ENCODE measurements at regions not wholly inside any gene's neighbourhood (a gene's known extent, or its start where the extent isn't known, plus 50 kb on each side); places are given as distances from the start of the nearest gene placed in this dataset.

DNA sequence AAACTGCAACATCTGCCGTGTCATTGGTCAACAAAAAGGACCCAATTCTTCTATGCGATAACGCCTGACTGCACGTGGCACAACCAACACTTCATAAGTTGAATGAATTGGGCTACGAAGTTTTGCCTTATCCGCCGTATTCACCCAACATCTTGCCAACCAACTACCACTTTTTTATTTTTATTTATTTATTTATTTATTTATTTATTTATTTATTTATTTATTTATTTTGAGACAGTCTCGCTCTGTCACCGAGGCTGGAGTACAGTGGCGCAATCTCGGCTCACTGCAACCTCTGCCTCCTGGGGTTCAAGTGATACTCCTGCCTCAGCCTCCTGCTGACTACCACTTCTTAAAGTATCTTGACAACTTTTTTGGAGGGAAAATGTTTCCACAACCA lies 127.4 kb downstream of the RASSF9 start:
- Histone ChIP-seq H3K36me3 (no peaks in the 10 kb centered on the region), H3K27ac (no peak overlapping the region), H3K9me3 (no peaks in the 10 kb centered on the region), H3K4me1 (peaks cover 0 to 26% (median 11%) of the 10 kb centered on the region in 12 donors), H3K4me3 (no peak overlapping the region), H3K27me3 (no peaks in the 10 kb centered on the region)
- intact Hi-C loops (cut with DNase I): no loop called here
- TF ChIP-seq POLR2A (IDR thresholded peaks at IDR 0.05): no peak
- ATAC-seq (no peak), DNase-seq (no peak)
- 94 to 98% (median 96%) methylated on average over 11 of the region's 11 CpGs for WGBS, 4 donors

DNA sequence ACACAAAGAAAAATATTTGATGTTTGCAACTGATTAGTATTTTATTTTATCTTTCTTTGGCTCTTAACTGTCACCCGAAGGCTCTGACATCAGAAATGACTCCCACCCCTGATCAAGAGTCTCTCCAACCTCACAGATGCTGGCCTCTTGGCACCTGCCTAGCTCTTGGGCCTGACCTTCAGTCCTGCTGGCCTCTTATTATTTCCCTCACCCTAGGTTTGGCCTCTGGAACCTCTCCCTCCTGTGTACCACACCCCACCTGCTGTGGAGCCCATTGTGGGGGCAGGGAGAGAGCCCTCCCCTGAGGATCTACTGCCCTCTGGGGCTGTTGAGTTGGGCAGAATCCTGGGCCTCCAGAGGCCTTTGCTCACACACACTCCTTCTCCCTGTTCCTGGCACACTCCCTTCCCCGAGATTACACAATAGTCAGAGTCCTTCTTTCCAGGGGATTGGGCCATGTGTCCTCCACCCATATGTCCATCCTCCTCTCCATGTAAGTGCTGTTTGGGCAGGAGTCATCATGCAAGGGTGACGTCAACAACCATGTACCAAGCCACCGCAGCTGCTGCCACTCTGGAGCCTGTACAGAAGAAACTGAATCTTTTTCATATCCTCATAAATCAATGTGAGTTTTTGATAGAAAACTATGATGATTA lies 124.3 kb downstream of the RASSF9 start:
- intact Hi-C loops (cut with DNase I): loop anchor here in 2 of 10 donors (10.0 kb wide), 2 partner anchors 123 to 153 kb away; partner anchors contain the start of gene RASSF9 (in 1 of the 2)
- ATAC-seq: peak; percentile 55 to 94 (median 79)
- Histone ChIP-seq H3K4me1 (peaks cover 0 to 30% (median 13%) of the 10 kb centered on the region in 12 donors), H3K4me3 (no peak overlapping the region), H3K36me3 (no peaks in the 10 kb centered on the region), H3K27ac (peak overlapping the region in 6 of 12 donors; percentile 10 to 45 (median 40)), H3K9me3 (peaks cover 0 to 19% (median 1%) of the 10 kb centered on the region in 12 donors), H3K27me3 (no peaks in the 10 kb centered on the region)
- WGBS, 4 donors: 79 to 87% (median 82%) methylated on average over 4 of the region's 4 CpGs
- TF ChIP-seq POLR2A (IDR thresholded peaks at IDR 0.05): no peak
- TF ChIP-seq, protein P1, sequence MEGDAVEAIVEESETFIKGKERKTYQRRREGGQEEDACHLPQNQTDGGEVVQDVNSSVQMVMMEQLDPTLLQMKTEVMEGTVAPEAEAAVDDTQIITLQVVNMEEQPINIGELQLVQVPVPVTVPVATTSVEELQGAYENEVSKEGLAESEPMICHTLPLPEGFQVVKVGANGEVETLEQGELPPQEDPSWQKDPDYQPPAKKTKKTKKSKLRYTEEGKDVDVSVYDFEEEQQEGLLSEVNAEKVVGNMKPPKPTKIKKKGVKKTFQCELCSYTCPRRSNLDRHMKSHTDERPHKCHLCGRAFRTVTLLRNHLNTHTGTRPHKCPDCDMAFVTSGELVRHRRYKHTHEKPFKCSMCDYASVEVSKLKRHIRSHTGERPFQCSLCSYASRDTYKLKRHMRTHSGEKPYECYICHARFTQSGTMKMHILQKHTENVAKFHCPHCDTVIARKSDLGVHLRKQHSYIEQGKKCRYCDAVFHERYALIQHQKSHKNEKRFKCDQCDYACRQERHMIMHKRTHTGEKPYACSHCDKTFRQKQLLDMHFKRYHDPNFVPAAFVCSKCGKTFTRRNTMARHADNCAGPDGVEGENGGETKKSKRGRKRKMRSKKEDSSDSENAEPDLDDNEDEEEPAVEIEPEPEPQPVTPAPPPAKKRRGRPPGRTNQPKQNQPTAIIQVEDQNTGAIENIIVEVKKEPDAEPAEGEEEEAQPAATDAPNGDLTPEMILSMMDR (IDR thresholded peaks at IDR 0.05): no peak
- DNase-seq: peak in 3 of 5 donors; percentile 19 to 55 (median 38)

DNA sequence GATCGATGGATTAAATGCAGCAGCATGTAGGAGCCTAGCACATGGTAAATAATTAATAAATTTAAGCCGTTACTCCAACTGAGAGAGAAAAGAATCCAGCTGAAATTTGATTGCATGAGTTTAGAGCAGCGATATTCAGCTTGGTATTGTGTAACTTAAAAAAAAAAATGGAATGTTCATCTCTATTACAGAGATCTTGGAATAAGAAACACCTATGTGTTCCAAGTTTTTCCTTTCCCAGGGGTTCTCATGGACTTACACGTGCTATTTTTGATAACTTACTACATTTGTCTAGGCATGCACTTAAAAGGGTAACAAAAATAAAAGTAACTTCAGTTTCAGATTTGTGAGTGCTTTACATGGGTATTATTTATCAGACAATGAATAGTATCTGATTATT lies 122.8 kb downstream of the RASSF9 start:
- no peak for DNase-seq
- peak; percentile 64 to 87 (median 77) for ATAC-seq
- no peak for TF ChIP-seq POLR2A (IDR thresholded peaks at IDR 0.05)
- TF ChIP-seq, protein P1 (IDR thresholded peaks at IDR 0.05): no peak
- Histone ChIP-seq H3K4me1 (peaks cover 0 to 30% (median 13%) of the 10 kb centered on the region in 12 donors), H3K9me3 (peaks cover 0 to 23% (median 1%) of the 10 kb centered on the region in 12 donors), H3K36me3 (no peaks in the 10 kb centered on the region), H3K27ac (peak overlapping the region in 9 of 12 donors; percentile 6 to 67 (median 41)), H3K27me3 (no peaks in the 10 kb centered on the region), H3K4me3 (no peak overlapping the region)
- intact Hi-C loops (cut with DNase I): loop anchor here in 2 of 10 donors (10.0 kb wide), 2 partner anchors 121 to 151 kb away; partner anchors contain the start of gene RASSF9 (in 1 of the 2)
- 29 to 53% (median 40%) methylated on average over 4 of the region's 4 CpGs for WGBS, 4 donors

DNA sequence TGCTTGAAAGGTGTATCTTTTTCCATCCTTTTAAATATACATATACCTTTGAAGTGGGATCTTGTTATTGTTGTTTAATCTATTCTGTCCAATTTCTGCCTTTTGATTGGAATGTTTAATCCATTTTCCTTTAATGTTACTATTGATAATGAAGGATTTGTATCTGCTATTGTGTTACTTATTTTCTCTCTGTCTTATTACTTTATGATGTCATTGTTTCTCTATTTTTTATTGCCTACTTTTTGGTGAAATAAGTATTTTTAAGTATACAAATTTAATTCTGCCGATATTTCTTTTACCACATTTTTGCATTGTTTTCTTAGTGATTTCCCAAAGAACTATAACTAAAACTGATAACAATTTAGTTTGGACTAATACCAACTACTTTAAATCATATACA lies 121.8 kb downstream of the RASSF9 start:
- TF ChIP-seq, protein P1 (IDR thresholded peaks at IDR 0.05): no peak
- no peak for TF ChIP-seq POLR2A (IDR thresholded peaks at IDR 0.05)
- Histone ChIP-seq H3K27me3 (no peaks in the 10 kb centered on the region), H3K36me3 (no peaks in the 10 kb centered on the region), H3K4me1 (peaks cover 0 to 30% (median 13%) of the 10 kb centered on the region in 12 donors), H3K9me3 (peaks cover 0 to 23% (median 1%) of the 10 kb centered on the region in 12 donors), H3K4me3 (no peak overlapping the region), H3K27ac (peak overlapping the region in 4 of 12 donors; percentile 20 to 67 (median 53))
- WGBS, 4 donors: 89 to 100% (median 94%) methylated on average over 1 of the region's 1 CpG
- ATAC-seq (no peak), DNase-seq (no peak)
- intact Hi-C loops (cut with DNase I): loop anchor here in 2 of 10 donors (10.0 kb wide), 2 partner anchors 120 to 150 kb away; partner anchors contain the start of gene RASSF9 (in 1 of the 2)
